NCI-H345 treated with DMSO at 0.1 percent for 48 hours (cell line): ENCODE measurements at regions not wholly inside any gene's neighbourhood (a gene's known extent, or its start where the extent isn't known, plus 50 kb on each side); places are given as distances from the start of the nearest gene placed in this dataset.
"Not testable (repeated sequence)": the region's sequence is repeated elsewhere in the genome, so short reads cannot be mapped to it uniquely, and the experiment has no call there.

Source experiments
- DNase-seq: peaks from one replicate; lab custom pipeline; 2025; ENCODE audit not compliant: unreplicated experiment; lab: John Stamatoyannopoulos, UW

DNA sequence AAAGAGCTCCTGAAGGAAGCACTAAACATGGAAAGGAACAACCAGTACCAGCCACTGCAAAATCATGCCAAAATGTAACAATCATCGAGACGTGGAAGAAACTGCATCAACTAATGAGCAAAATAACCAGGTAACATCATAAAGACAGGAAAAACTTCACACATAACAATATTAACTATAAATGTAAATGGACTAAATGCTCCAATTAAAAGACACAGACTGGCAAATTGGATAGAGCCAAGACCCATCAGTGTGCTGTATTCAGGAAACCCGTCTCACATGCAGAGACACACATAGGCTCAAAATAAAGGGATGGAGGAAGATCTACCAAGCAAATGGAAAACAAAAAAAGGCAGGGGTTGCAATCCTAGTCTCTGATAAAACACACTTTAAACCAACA is 83.9 kb upstream of the TSLP start:
- DNase-seq: not testable (repeated sequence)

DNA sequence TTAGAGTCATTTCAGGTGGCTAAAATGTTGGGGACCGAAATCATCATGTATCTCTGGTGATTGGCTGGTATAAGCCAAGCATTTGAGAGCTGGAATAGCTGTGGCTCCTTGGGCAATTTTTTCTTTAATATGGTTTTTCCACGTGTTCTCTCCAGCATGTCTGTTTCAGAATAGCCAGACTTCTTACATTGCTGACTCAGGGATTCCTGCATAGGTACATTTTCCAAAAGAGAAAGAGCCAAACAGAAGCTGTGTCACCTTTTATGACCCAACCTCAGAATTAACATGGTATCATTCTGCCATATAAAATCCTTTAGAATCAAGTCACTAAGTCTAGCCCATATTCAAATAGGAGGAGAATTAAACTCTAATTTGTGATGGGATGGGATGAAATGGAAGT is 74.8 kb upstream of the TSLP start:
- no peak for DNase-seq

DNA sequence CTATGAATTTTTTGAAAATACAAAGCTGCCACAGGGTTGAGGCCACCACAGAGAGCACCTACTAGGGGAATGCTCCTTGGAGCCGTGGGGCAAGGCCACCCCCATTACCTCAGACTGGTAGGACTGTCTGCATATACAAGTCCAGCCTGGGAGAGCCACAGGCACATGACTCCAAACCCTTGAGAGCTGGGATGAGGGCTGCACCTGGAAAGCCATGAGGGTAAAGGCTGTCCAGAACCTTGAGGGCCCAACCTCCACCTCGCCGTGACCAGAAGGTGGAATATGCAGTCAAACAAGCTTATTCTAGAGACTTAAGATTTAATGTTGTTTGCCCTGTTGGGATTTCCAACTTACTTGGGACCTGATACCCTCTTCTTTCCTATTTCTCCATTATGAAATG is 69.5 kb upstream of the TSLP start:
- no peak for DNase-seq

- no peak for DNase-seq
Observed at GRCh38 chr5:111003623-111004022, 67.9 kb upstream of the TSLP start.

GRCh38 chr5:111004291-111004690 is 67.2 kb upstream of the TSLP start:
- no peak for DNase-seq

DNA sequence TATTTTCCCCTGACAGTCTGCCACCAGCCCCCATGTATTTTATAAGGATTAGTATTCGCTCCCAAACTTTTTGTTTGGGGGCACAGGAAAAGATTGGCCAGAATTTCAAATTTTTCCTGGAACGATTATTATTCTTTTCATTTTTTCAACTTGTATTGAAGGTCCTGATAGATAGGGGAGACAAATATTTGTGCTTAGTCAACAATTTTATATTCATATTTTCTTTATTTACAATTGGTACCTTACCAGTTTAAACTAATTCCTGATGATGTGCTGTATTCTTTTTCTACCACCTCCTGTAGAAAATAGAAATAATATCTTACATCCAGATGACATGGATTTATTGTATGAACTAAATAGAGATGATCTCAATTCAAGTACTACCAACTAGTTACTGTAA is 60.7 kb upstream of the TSLP start:
- no peak for DNase-seq

DNA sequence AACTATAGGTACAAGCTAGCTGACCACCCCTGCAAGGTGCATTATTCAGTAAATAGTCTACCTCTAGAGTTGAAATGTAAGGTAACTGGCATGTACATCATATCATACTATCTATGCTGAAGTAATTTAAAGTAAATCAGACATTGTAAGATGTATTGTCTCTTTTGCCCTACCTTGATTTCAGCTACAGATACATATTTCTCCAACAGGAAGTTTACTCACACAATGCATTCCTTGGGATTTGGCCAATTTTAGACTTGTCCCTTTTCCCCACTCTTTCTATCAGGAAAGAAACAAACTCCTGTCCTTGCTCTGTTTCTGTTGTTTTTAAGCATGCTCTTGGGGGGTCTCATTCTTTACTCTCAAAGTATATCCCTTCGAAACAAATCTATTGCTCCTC is 58.5 kb upstream of the TSLP start:
- DNase-seq: no peak

- no peak for DNase-seq
Observed at GRCh38 chr5:111016801-111017200, 54.7 kb upstream of the TSLP start.

GRCh38 chr5:111017731-111018130 is 53.8 kb upstream of the TSLP start:
- DNase-seq: no peak
